Spleen (tissue), 7 donors: ENCODE measurements at regions not wholly inside any gene's neighbourhood (a gene's known extent, or its start where the extent isn't known, plus 50 kb on each side); places are given as distances from the start of the nearest gene placed in this dataset.

ENCODE experiments used
- POLR2A ChIP-seq, 3 donors: fragments of 450-650 bp; IDR thresholded peaks; one replicate each; pipeline ENCODE4 v1.5.1; 2017; ENCODE audit warnings: antibody characterized with exemption in 3 of 3, mild to moderate bottlenecking in 1 of 3
- POLR2AphosphoS5 ChIP-seq, 3 donors: sonication (generic); formaldehyde crosslinking; IDR thresholded peaks; one replicate each; pipeline ENCODE4 v1.5.1; 2017; ENCODE audit warnings: antibody characterized with exemption in 3 of 3
- TF ChIP-seq, protein P1 (sequence below), 11 experiments: fragments of 200-600 bp in 7 of 11; fragments of 450-650 bp in 4 of 11; sonication (generic) in 4 of 11; IDR thresholded peaks in 8 of 11; conservative IDR thresholded peaks in 3 of 11; 1 replicate in 7 of 11; 2 replicates in 4 of 11; pipeline versions ENCODE4 v1.4.0 to v1.8.0; 2016 to 2021; ENCODE audit warnings: antibody characterized with exemption in 11 of 11, inconsistent platforms in 4 of 11, mild to moderate bottlenecking in 1 of 11
- donor health status: DM: no; HTN: no; CAD: no; lungs with moderate emphysema.
- donor health status: DM: no; HTN: no; CAD: no.
- donor health status: DM: no; HTN: no; CAD: no.

DNA sequence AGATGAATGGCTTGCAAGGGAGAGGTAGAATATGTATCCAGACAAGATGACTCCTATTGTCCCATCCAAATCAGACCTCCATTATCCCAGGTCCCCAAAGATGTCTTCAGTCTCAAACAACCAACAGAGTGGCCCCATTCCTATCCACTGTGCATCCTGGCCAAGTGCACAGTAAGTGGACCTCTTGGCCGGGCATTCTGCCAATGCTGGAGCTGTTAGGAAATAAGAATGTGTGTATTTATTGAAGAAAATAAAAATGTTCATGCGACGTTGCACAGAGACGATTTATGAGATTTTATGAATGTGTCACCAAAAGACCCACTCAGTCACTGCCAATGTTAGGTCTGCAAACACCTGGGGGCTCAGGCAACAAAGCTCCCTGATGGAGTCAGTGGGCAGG, 196.0 kb downstream of the MAFB start:
- TF ChIP-seq, protein P1, sequence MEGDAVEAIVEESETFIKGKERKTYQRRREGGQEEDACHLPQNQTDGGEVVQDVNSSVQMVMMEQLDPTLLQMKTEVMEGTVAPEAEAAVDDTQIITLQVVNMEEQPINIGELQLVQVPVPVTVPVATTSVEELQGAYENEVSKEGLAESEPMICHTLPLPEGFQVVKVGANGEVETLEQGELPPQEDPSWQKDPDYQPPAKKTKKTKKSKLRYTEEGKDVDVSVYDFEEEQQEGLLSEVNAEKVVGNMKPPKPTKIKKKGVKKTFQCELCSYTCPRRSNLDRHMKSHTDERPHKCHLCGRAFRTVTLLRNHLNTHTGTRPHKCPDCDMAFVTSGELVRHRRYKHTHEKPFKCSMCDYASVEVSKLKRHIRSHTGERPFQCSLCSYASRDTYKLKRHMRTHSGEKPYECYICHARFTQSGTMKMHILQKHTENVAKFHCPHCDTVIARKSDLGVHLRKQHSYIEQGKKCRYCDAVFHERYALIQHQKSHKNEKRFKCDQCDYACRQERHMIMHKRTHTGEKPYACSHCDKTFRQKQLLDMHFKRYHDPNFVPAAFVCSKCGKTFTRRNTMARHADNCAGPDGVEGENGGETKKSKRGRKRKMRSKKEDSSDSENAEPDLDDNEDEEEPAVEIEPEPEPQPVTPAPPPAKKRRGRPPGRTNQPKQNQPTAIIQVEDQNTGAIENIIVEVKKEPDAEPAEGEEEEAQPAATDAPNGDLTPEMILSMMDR (IDR thresholded peaks at IDR 0.05 in 8 of 11, conservative IDR thresholded peaks at IDR 0.05 in 3 of 11): no peak
- no peak for TF ChIP-seq POLR2A (IDR thresholded peaks at IDR 0.05)
- TF ChIP-seq POLR2AphosphoS5 (IDR thresholded peaks at IDR 0.05): no peak
